B cell (primary cell): ENCODE measurements at regions not wholly inside any gene's neighbourhood (a gene's known extent, or its start where the extent isn't known, plus 50 kb on each side); places are given as distances from the start of the nearest gene placed in this dataset.

Experiments
- ATAC-seq: fragments of 200-7000 bp; cut with Tn5 transposase; one replicate; pipeline ENCODE4 v1.10.0; 2021; ENCODE audit warnings: low read depth, mild to moderate bottlenecking, moderate number of reproducible peaks, moderate library complexity
- CTCF ChIA-PET: fragments of 350-600 bp; sonication (Branson Sonifier 250); formaldehyde crosslinking; loops from one replicate; lab custom pipeline; 2021; ENCODE audit warnings: antibody characterized with exemption, inconsistent platforms; lab: Charles Lee
- POLR2A ChIA-PET: fragments of 350-600 bp; sonication (Branson Sonifier 250); formaldehyde crosslinking; loops from one replicate; lab custom pipeline; 2021; ENCODE audit warnings: antibody characterized with exemption; lab: Charles Lee
- DNase-seq: peaks from one replicate; pipeline ENCODE4 v3.0.0; 2013
- H2AFZ ChIP-seq: 2 replicates; pipeline ENCODE4 v1.6.1; 2012; ENCODE audit warnings: mild to moderate bottlenecking, low read depth, low read length; ENCODE audit not compliant: insufficient read depth, poor library complexity, severe bottlenecking
- H3K27ac ChIP-seq, 2 donors: 1 replicate in 1 of 2; 2 replicates in 1 of 2; pipeline ENCODE4 v1.5.1; 2012 to 2013; ENCODE audit warnings: low read length in 2 of 2, mild to moderate bottlenecking in 2 of 2, moderate library complexity in 1 of 2
- H3K27me3 ChIP-seq, 4 experiments: fragments of 200-600 bp in 1 of 4; sonication (generic) in 1 of 4; replicated peaks in 1 of 4; 1 replicate in 2 of 4; 2 replicates in 2 of 4; pipeline versions ENCODE4 v1.6.1 to v1.7.0; 2013 to 2016; ENCODE audit warnings: low read length in 3 of 4, mild to moderate bottlenecking in 2 of 4, mixed read lengths in 1 of 4, moderate library complexity in 1 of 4; ENCODE audit not compliant: insufficient read depth in 4 of 4, control insufficient read depth in 3 of 4; ENCODE audit errors: control extremely low read depth in 1 of 4
- H3K36me3 ChIP-seq, 2 experiments: replicated peaks in 1 of 2; 1 replicate in 1 of 2; 2 replicates in 1 of 2; pipeline versions ENCODE4 v1.6.1 to v1.7.1; 2013; ENCODE audit warnings: low read length in 1 of 2; ENCODE audit not compliant: insufficient read depth in 2 of 2, control insufficient read depth in 1 of 2; ENCODE audit errors: control extremely low read depth in 1 of 2, extremely low read depth in 1 of 2
- H3K4me1 ChIP-seq, 2 donors: fragments of 200-600 bp in 1 of 2; sonication (generic) in 1 of 2; 1 replicate in 1 of 2; 2 replicates in 1 of 2; pipeline versions ENCODE4 v1.5.1 to v1.6.1; 2013 to 2017; ENCODE audit warnings: low read length in 2 of 2; ENCODE audit not compliant: control insufficient read depth in 2 of 2, insufficient read depth in 2 of 2
- H3K4me2 ChIP-seq: replicated peaks from 2 replicates; pipeline ENCODE3; 2012; ENCODE audit warnings: mild to moderate bottlenecking, low read depth, low read length; ENCODE audit not compliant: poor library complexity, severe bottlenecking
- H3K4me3 ChIP-seq, 5 experiments: fragments of 200-600 bp in 1 of 5; sonication (generic) in 1 of 5; 1 replicate in 3 of 5; 2 replicates in 2 of 5; pipeline versions ENCODE4 v1.5.1 to v1.7.0; 2011 to 2016; ENCODE audit warnings: low read length in 4 of 5, mild to moderate bottlenecking in 4 of 5, low read depth in 2 of 5, control low read depth in 1 of 5, moderate library complexity in 1 of 5; ENCODE audit not compliant: insufficient read depth in 1 of 5; ENCODE audit errors: control extremely low read depth in 1 of 5, extremely low read depth in 1 of 5
- H3K79me2 ChIP-seq: fragments of 200-600 bp; sonication (generic); one replicate; pipeline ENCODE4 v1.6.0; 2016; ENCODE audit warnings: low read length; ENCODE audit not compliant: control insufficient read depth, insufficient read depth
- H3K9ac ChIP-seq: fragments of 200-600 bp; sonication (generic); 2 replicates; pipeline ENCODE4 v1.6.1; 2017; ENCODE audit warnings: mild to moderate bottlenecking, low read length, moderate library complexity
- H3K9me3 ChIP-seq, 3 donors: one replicate each; pipeline versions ENCODE4 v1.6.1 to v1.7.1; 2013; ENCODE audit warnings: low read length in 2 of 3; ENCODE audit not compliant: control insufficient read depth in 2 of 3, insufficient read depth in 1 of 3; ENCODE audit errors: control extremely low read depth in 1 of 3
- H4K20me1 ChIP-seq: 2 replicates; pipeline ENCODE4 v1.6.0; 2012; ENCODE audit warnings: mild to moderate bottlenecking, low read length; ENCODE audit not compliant: insufficient read depth, control insufficient read depth, poor library complexity, severe bottlenecking
- H3K27ac Mint-ChIP-seq: one replicate; pipeline ENCODE4 v1.8.0; 2021; ENCODE audit warnings: mixed read lengths
- H3K27me3 Mint-ChIP-seq: one replicate; pipeline ENCODE4 v1.8.0; 2021; ENCODE audit warnings: mixed read lengths
- H3K4me1 Mint-ChIP-seq: one replicate; pipeline ENCODE4 v1.8.0; 2021; ENCODE audit warnings: mixed read lengths
- H3K4me3 Mint-ChIP-seq: one replicate; pipeline ENCODE4 v1.8.0; 2021; ENCODE audit warnings: mixed read lengths
- H3K9me3 Mint-ChIP-seq: one replicate; pipeline ENCODE4 v1.8.0; 2022; ENCODE audit warnings: mixed read lengths; ENCODE audit not compliant: insufficient read depth
- CTCF ChIP-seq: fragments of 200-600 bp; IDR thresholded peaks from one replicate; pipeline ENCODE4 v1.8.0; 2022; ENCODE audit warnings: antibody characterized with exemption, mild to moderate bottlenecking
- EZH2 ChIP-seq: IDR thresholded peaks from 2 replicates; pipeline ENCODE4 v1.6.1; 2012; ENCODE audit warnings: borderline replicate concordance, low read depth, mild to moderate bottlenecking, moderate library complexity, low read length; ENCODE audit not compliant: insufficient read depth, poor library complexity, severe bottlenecking
- WGBS: methylation state at CpG from one replicate; pipeline ENCODE4 v1.1.5; 2013; ENCODE audit warnings: missing lambda C conversion rate; ENCODE audit not compliant: insufficient coverage; 5-methylcytosine and 5-hydroxymethylcytosine counted together
- intact Hi-C: fragments of 100-400 bp; cut with micrococcal nuclease; formaldehyde crosslinking; loops from one replicate; pipeline ENCODE4 v1.10.0; 2022

GRCh38 chr2:114031605-114032505 is 142.0 kb downstream of the ACTR3 start:
- CTCF ChIA-PET = no interaction called here
- no peak for DNase-seq
- no peak overlapping the region for H3K4me3 Mint-ChIP-seq
- Histone ChIP-seq H4K20me1 (no peaks in the 10 kb centered on the region), H2AFZ (no peak overlapping the region), H3K9me3 (peaks cover 2 to 5% (median 4%) of the 10 kb centered on the region in 3 donors), H3K4me3 (no peak overlapping the region), H3K79me2 (no peaks in the 10 kb centered on the region), H3K4me2 (no peak overlapping the region), H3K27ac (no peak overlapping the region), H3K4me1 (no peaks in the 10 kb centered on the region), H3K9ac (no peak overlapping the region), H3K36me3 (no peaks in the 10 kb centered on the region), H3K27me3 (peaks cover 0 to 3% (median 0%) of the 10 kb centered on the region in 4 experiments)
- TF ChIP-seq CTCF (no peak), EZH2 (no peak)
- H3K27ac Mint-ChIP-seq = no peak overlapping the region
- no peaks in the 10 kb centered on the region for H3K4me1 Mint-ChIP-seq
- ATAC-seq = no peak
- peaks cover 3% of the 10 kb centered on the region for H3K9me3 Mint-ChIP-seq
- POLR2A ChIA-PET = no interaction called here
- intact Hi-C loops = no loop called here
- 74% methylated on average over 6 of the region's 12 CpGs for WGBS
- peaks cover 34% of the 10 kb centered on the region for H3K27me3 Mint-ChIP-seq

GRCh38 chr2:114032705-114033104 is 142.8 kb downstream of the ACTR3 start:
- WGBS = 70% methylated on average over 3 of the region's 4 CpGs
- no peaks in the 10 kb centered on the region for H3K36me3 ChIP-seq
- H2AFZ ChIP-seq = no peak overlapping the region
- no peak overlapping the region for H3K4me3 ChIP-seq
- peaks cover 2 to 5% (median 4%) of the 10 kb centered on the region in 3 donors for H3K9me3 ChIP-seq
- Mint-ChIP-seq H3K4me1 (no peaks in the 10 kb centered on the region), H3K9me3 (peaks cover 3% of the 10 kb centered on the region), H3K4me3 (no peak overlapping the region), H3K27ac (no peak overlapping the region), H3K27me3 (peaks cover 38% of the 10 kb centered on the region)
- DNase-seq (no peak), ATAC-seq (no peak)
- TF ChIP-seq EZH2 = no peak
- no peaks in the 10 kb centered on the region for H4K20me1 ChIP-seq
- no peaks in the 10 kb centered on the region for H3K79me2 ChIP-seq
- H3K27ac ChIP-seq = no peak overlapping the region
- CTCF ChIA-PET = no interaction called here
- intact Hi-C loops = no loop called here
- H3K27me3 ChIP-seq = peaks cover 0 to 3% (median 0%) of the 10 kb centered on the region in 4 experiments
- no peak overlapping the region for H3K4me2 ChIP-seq
- POLR2A ChIA-PET = no interaction called here
- H3K4me1 ChIP-seq = no peaks in the 10 kb centered on the region
- no peak overlapping the region for H3K9ac ChIP-seq
